Suppressor macrophage treated with lipopolysaccharide for 4 hours (primary cell): ENCODE measurements at regions not wholly inside any gene's neighbourhood (a gene's known extent, or its start where the extent isn't known, plus 50 kb on each side); places are given as distances from the start of the nearest gene placed in this dataset.
"Not testable (repeated sequence)": the region's sequence is repeated elsewhere in the genome, so short reads cannot be mapped to it uniquely, and the experiment has no call there.

Source experiments
- DNase-seq: peaks from one replicate; pipeline ENCODE4 v3.0.0-alpha.2; 2020

DNA sequence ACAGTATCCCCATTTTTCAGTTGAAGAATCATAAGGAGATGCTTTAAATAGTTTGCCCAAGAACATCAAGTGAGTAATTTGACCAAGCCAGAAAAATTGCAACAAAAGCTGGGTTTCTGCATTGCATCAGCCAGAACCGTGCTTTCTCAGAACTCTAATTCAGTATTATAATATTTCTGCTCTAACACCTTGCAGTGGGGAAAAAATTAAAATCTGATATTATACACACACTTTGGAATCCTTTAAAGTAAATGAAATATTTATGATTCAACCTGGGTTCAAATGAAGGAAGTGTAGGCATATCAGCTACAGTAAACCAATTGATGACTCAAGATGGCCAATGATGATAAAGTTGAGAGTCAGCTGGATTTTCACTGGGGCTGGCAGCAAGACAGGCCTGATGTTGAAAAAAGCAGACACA is 387.6 kb upstream of the ZFP42 start:
- DNase-seq: no peak

GRCh38 chr4:187612301-187612700 is 383.3 kb upstream of the ZFP42 start:
- no peak for DNase-seq

GRCh38 chr4:187613089-187613839 is 382.3 kb upstream of the ZFP42 start:
- DNase-seq: no peak

DNA sequence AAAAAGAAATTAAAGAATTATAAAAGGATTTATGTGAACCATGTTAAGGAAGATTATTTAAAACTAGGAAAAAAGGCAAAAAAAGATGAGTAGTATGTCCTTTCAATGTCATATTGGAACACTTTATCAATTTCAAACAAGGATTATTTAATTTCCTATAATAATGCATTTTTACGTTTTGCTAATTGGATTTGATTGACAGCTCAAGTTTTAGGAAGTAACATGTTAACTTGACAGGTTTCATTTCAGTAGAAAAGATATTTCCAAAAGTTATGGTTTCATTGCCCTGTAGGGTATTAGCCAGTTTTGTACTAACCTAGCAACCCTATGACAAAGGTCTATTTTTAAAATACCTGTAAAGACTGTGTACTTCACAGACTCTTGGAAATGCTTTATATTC is 379.6 kb upstream of the ZFP42 start:
- DNase-seq: no peak

- no peak for DNase-seq
These were observed 378.5 kb upstream of the ZFP42 start for GRCh38 chr4:187617113-187617512.

DNA sequence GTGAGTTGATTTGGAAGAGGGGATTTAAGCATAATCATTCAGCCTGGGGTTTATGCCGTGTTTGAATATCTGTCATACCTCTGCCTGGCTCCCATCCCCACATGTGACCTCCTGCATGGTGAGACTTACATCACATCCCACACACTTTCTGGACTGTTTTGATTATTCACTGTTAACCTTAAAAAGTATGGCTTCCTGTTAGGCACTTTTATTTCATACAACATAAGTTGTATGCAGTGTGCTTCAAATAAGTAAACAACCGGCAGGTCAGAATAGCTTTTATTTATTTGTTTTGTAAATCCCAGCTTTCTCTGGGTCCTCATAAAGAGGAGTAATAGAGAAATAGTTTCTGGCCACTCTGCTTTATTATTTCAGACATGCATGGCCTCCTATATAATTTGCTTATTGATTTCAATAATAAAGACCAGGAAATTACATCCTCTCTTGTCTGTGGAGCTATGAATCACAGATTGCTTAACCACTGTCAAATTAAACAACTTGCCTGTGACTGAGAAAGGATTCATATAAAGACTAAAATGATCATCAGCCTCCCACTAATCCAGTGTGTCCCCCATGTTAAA is 376.8 kb upstream of the ZFP42 start:
- no peak for DNase-seq

GRCh38 chr4:187619319-187619718 is 376.3 kb upstream of the ZFP42 start:
- DNase-seq: no peak

DNA sequence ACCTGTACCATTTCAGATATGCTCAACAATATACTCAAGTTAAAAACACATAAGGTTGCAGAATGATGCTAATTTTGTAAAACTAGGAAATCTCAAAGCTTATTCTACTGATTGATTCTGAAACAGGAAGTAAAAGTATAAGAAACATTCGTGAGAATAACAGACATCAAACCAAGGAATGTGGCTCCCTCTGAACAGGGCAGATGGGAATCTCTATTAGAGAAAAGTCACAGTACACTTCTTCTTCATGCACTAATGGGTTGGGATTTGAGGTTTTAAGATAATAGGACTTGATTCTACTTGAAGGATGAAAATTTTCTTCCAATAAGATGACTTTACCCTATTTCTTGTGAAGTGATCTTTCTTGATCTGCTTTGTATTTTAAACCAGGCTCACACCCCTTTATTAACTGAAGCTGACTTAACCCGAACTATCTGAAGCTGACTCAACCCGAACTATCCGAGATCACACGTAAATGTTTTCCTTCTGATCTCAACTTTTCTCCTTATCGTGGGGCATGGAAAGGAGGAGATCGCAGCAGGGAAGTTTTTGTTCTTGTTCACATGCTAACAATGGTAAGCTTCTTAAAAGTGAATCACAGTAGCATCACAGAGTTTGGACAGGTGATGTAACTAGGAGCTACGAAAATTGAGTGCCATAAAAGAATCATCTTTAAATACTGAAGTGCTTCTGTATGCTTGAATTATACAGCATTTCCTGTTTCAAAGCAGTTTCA is 363.1 kb upstream of the ZFP42 start:
- no peak for DNase-seq

DNA sequence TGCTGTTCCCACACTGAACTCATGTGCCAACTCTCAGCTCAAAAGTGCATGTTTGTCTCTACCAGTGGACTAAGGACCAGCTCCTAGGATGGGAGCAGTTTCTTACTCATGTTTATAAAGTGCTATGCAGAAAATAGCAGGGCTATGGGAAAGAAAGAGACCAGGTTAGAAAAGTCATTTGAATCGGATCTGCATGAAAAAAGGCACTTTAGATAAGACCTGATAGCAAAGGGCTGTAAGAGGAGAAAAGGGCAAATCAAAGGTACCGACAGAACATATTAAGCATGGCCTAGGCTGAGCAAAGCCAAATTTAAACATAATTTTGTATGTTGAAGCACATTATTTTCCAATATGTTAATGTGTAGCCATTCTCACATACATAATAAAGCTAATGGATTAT is 362.3 kb upstream of the ZFP42 start:
- no peak for DNase-seq

DNA sequence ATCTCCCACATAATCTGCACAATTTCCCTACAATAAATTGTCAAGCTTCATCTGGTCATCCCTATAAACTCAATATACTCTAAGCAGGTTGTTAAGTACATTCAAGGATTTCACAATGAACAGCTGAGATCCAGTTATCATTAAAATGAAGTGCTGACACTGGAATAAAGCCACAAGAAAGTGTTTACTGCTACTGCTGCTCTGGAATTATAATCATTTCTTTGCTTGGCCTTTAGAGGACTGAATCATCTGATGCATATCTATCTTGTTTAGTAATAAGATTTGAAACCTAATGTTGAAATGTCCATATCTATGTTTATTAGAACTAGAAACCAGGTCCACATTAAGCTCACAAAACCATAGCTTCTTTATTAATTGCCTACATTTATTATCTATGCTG is 338.6 kb upstream of the ZFP42 start:
- DNase-seq: no peak

DNA sequence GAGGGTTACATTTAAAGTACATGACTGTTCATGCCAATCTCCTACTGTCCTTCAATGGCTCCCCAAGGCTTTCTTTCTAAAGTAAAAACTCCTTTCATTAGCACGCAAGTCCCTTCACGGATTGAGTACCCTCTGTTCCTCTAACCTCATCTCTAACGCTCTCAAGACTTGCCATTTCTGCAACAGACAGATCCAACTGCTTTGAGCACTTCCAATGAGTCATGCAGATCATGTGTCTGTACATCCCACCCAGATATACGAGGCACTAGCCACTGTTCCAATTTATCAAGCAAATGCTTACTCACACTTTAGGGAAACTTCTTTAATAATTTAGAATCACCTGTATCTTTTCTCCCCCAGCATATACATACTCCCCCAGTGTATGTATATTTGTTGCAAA is 332.5 kb upstream of the ZFP42 start:
- DNase-seq: no peak

GRCh38 chr4:187664011-187664410 is 331.6 kb upstream of the ZFP42 start:
- no peak for DNase-seq

DNA sequence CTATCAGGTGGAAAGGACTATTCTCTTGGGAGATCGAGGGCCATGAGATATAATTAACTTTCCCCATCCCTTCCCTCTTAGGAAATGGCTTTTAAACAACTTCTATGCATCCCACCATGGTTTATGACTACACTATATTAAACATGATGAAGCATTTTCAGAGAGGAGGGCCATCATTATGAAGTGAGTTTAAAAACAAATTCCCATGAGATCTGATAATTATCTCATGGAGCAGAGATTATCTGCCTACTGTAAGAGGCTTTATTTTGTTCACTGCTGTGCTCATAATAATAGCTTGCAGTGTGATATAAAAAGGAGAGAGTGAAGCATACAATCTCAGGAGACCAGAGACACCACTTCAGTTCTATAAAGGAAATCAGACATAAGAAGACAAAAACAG is 330.5 kb upstream of the ZFP42 start:
- no peak for DNase-seq

DNA sequence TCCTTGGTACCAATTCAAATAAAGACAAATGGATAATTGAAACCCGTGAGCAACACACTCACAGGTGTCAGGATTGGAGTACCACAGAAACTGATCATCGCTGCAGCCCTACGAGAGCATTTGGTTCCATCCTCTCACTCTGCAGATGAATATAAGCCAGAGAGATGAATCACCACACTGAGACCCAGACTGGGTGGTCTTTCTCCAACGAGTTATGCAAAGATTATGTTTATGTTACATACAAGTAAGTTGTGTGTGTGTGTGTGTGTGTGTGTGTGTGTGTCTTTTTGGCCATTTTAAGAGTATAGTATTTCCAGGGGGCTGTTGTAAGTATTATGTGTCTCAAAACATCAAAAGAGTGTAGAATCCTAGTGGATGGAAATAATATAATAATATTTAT is 329.5 kb upstream of the ZFP42 start:
- DNase-seq: no peak

DNA sequence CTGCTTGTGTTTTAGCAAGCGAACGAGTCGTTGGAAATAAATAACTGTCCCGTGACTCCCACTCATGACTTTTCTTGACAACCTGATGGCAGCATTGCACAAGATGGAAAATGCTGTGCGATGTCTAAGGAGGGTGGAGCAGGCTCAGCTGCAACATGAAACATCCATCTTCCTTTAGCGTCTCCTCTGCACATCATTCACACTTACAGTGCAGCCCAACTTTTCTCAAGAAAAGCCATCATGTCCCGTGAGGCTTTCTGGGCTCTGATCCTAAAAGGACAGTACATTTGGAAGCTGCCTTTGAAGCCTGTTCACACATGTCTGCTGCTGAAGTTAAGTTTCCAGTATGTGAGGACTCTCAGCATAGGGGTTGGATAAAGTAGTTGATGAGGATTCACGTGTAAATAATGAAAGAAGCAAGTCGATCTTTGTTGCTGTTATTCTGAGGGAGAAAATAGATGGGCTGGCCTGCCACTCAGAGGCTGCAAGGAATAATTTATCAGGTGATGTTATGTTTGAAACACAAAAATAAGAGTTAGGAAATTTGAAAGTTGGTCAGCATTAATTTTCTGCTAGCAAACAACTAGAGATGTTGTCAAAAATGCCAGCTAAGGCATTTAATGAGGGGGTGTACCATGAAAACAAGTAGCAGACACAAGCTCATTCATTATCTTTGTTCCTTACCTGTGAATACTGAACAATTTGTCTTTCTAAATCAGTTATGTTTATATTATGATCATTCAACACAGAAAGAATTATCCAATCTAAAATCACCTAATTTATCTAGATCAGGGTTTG is 328.7 kb upstream of the ZFP42 start:
- no peak for DNase-seq

DNA sequence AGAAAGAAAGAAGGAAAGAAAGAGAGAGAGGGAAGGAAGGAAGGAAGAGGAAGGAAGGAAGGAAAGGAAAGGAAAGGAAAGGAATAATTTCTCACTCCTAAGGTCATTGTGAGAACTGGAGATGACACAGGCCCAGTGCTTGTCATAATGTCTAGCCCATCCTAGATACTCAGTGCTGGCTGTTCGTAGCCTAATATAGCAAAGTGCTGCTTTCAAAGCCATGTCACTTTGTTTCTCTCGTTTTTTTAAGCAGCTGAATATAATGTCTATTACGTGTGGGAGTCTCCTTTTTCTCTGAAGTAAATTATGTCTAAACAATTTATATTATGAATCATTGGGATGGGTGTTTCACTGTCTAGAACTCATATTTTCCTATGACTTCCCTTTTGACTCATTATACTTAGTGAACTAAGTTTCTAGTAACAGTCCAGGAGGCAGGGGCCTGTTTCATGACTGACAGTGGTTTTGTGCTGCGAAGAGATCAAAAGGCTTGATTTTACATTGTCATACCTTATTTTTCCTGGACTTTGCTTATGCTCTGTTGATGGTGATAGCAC is 327.0 kb upstream of the ZFP42 start:
- no peak for DNase-seq

DNA sequence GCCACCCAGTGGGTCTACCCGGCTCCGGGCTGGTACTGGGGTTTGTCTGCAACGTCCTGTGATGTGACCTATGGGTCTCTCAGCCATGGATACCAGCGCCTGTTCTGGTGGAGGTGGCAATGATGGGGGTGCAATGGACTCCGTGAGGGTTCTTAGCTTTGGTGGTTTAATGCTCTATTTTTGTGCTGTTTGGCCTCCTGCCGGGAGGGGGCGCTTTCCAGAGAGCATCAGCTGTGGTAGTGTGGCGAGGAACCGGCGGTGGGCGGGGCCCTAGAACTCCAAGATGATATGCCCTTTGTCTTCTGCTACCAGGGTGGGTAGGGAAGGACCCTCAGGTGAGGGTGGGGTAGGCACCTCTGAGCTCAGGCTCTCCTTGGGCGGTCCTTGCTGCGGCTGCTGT is 324.1 kb upstream of the ZFP42 start:
- DNase-seq: not testable (repeated sequence)

- not testable (repeated sequence) for DNase-seq
These were observed 323.6 kb upstream of the ZFP42 start for GRCh38 chr4:187671958-187672357.

DNA sequence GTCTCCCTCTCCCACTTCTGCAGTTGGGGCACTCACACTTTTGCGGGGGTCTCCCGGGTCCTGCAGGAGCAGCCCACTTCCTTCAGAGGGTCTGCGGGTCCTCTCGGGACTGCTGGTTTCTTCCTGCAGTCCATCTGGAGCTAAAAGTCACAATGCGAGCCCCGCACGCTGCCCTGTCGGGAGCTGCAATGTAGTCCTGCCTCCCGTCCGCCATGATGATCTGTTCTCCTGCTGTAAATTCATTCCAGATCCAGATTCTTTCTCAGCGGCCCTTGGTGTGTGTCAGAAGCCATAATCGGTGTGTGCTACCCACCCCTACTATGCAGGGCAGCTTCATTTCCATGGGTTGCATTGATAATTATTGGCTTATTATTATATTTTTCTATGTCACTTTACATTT is 323.0 kb upstream of the ZFP42 start:
- DNase-seq: not testable (repeated sequence)

GRCh38 chr4:187679450-187679849 is 316.1 kb upstream of the ZFP42 start:
- no peak for DNase-seq

DNA sequence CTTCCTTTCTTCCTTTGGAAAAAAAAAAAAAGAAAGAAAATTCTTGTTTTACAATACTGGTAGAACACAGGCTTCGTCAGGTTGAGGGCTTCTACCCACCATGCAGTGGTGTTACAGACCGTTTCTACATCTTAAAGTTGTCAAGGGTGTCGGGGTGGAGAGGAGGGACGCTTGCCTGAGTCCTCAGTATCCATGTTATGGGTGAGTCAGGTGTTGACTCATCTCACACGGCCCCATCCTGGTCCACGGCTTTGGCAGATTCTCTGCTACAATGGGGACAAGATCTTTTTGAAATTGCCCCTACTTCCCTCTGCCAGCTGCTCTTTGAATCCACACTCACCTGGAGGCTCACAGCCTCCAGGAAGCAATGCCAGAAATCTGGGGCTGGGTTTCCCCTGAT is 310.3 kb upstream of the ZFP42 start:
- no peak for DNase-seq

DNA sequence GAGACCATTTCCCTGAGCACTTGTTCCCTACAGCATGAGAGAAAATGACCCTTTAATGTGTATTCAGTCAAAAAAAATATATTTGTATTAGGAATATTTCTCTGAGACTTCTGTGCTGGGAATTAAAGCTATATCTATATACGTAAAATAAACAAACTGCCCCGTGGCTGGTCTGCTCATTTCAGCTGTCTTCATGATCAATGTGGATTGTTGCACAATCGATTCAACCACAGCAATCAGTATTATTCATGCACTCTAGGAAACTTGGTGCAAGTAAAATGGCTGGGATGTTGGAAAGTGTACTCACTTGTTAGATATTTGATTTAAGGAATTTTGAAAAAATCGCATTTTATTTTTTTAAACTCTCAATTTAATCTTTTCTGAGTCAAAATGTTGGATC is 307.9 kb upstream of the ZFP42 start:
- DNase-seq: no peak

- no peak for DNase-seq
These were observed 302.9 kb upstream of the ZFP42 start for GRCh38 chr4:187692626-187693025.
